ENCODE measurements at regions not wholly inside any gene's neighbourhood (a gene's known extent, or its start where the extent isn't known, plus 50 kb on each side); places are given as distances from the start of the nearest gene placed in this dataset.

GRCh38 chr20:6562111-6562510 lies 205.4 kb upstream of the BMP2 start:
- 4% methylated on average over 3 of the region's 3 CpGs for WGBS (ENCODE audit: missing lambda C conversion rate)
- H3K4me3 ChIP-seq = no peak overlapping the region
- H3K4me2 ChIP-seq = no peak overlapping the region
- ChIA-PET POLR2A (no interaction called here), CTCF (no interaction called here)
- FAIRE-seq (no peak), ATAC-seq (no peak), DNase-seq (ENCODE audit: low read depth in 1 of 2, low spot score in 1 of 2) (no peak)
- no peaks in the 10 kb centered on the region for H3K9me3 ChIP-seq
- H3K4me1 ChIP-seq = no peaks in the 10 kb centered on the region
- TF ChIP-seq HES2 (IDR thresholded peaks at IDR 0.05) = no peak
- no peak for TF ChIP-seq KDM1A (IDR thresholded peaks at IDR 0.05; ENCODE audit: low read depth)
- no peak for TF ChIP-seq POLR2AphosphoS2 (conservative IDR thresholded peaks at IDR 0.05; ENCODE audit: low read length)
- no peak for TF ChIP-seq FOXS1 (CRISPR knock-in tag; IDR thresholded peaks at IDR 0.05)
- TF ChIP-seq RARB (CRISPR knock-in tag; IDR thresholded peaks at IDR 0.05) = no peak
- TF ChIP-seq FOSL2 (IDR thresholded peaks at IDR 0.05) = no peak
- TF ChIP-seq FOSL2 (CRISPR knock-in tag; IDR thresholded peaks at IDR 0.05) = no peak
- no peak for TF ChIP-seq SMC3 (IDR thresholded peaks at IDR 0.05)
- TF ChIP-seq POLR2A (IDR thresholded peaks at IDR 0.05; ENCODE audit: low read length) = no peak
- no peak for TF ChIP-seq CTCF (IDR thresholded peaks at IDR 0.05)
- TF ChIP-seq ELK1 (IDR thresholded peaks at IDR 0.05; ENCODE audit: low read depth, low read length) = no peak
- TF ChIP-seq CBX2 (IDR thresholded peaks at IDR 0.05; ENCODE audit: borderline replicate concordance, low read depth) = no peak
- no peak for TF ChIP-seq EHF (CRISPR knock-in tag; IDR thresholded peaks at IDR 0.05)
- no peak for TF ChIP-seq CBX8 (IDR thresholded peaks at IDR 0.05)
- no peak for TF ChIP-seq HDAC2 (IDR thresholded peaks at IDR 0.05)
- TF ChIP-seq ZSCAN20 (CRISPR knock-in tag; IDR thresholded peaks at IDR 0.05) = no peak
- TF ChIP-seq RAD21 (conservative IDR thresholded peaks at IDR 0.05 in 1 of 2, IDR thresholded peaks at IDR 0.05 in 1 of 2) = no peak
- TF ChIP-seq CEBPB (IDR thresholded peaks at IDR 0.05) = no peak
- no peak overlapping the region for H3K27ac ChIP-seq

- ChIA-PET POLR2A (no interaction called here), CTCF (no interaction called here)
- TF ChIP-seq RCOR1 (IDR thresholded peaks at IDR 0.05; ENCODE audit: low read depth, low read length) (no peak), HOXB5 (CRISPR knock-in tag; IDR thresholded peaks at IDR 0.05) (no peak), EHMT2 (IDR thresholded peaks at IDR 0.05; ENCODE audit: low read depth) (no peak), ZC3H11A (IDR thresholded peaks at IDR 0.05) (no peak), ATOH8 (CRISPR knock-in tag; IDR thresholded peaks at IDR 0.05; ENCODE audit: low read depth) (no peak), POLR2AphosphoS2 (conservative IDR thresholded peaks at IDR 0.05; ENCODE audit: low read length) (no peak)
- FAIRE-seq (no peak), DNase-seq (ENCODE audit: low read depth in 1 of 2, low spot score in 1 of 2) (no peak), ATAC-seq (no peak)
- H3K4me3 ChIP-seq = no peak overlapping the region
- no peaks in the 10 kb centered on the region for H3K4me1 ChIP-seq
- H3K27ac ChIP-seq = no peak overlapping the region
- no peaks in the 10 kb centered on the region for H3K9me3 ChIP-seq
- 26% methylated on average over 3 of the region's 3 CpGs for WGBS (ENCODE audit: missing lambda C conversion rate)
- H3K4me2 ChIP-seq = no peak overlapping the region
These were observed 206.5 kb upstream of the BMP2 start for GRCh38 chr20:6560978-6561377.

GRCh38 chr20:6559791-6560190 lies 207.7 kb upstream of the BMP2 start:
- no peak for FAIRE-seq
- Histone ChIP-seq H3K27ac (no peak overlapping the region), H3K4me2 (no peak overlapping the region), H3K4me1 (no peaks in the 10 kb centered on the region), H3K4me3 (no peak overlapping the region), H3K9me3 (no peaks in the 10 kb centered on the region)
- no peak for DNase-seq (ENCODE audit: low read depth in 1 of 2, low spot score in 1 of 2)
- TF ChIP-seq POLR2AphosphoS2 (conservative IDR thresholded peaks at IDR 0.05; ENCODE audit: low read length) (no peak), FOSB (CRISPR knock-in tag; IDR thresholded peaks at IDR 0.05) (no peak), ZNF302 (CRISPR knock-in tag; IDR thresholded peaks at IDR 0.05) (no peak), PHF8 (IDR thresholded peaks at IDR 0.05; ENCODE audit: borderline replicate concordance, low read depth) (no peak), JUNB (IDR thresholded peaks at IDR 0.05) (no peak), RFX5 (IDR thresholded peaks at IDR 0.05) (no peak)
- POLR2A ChIA-PET = no interaction called here
- WGBS (ENCODE audit: missing lambda C conversion rate) = under 1% methylated on average over 4 of the region's 4 CpGs
- no peak for ATAC-seq
- CTCF ChIA-PET = no interaction called here

Data from A549 (cell line).